Neural progenitor cell (in vitro differentiated cells): ENCODE measurements at regions not wholly inside any gene's neighbourhood (a gene's known extent, or its start where the extent isn't known, plus 50 kb on each side); places are given as distances from the start of the nearest gene placed in this dataset.

Experiments
- DNase-seq: peaks from one replicate; pipeline ENCODE4 v3.0.0-alpha.2; 2016; ENCODE audit warnings: low spot score
- H2AFZ ChIP-seq: fragments of 200-600 bp; sonication (generic); replicated peaks from 2 replicates; pipeline ENCODE4 v1.6.1; 2016; ENCODE audit warnings: antibody characterized with exemption
- H3F3A ChIP-seq: fragments of 200-600 bp; sonication (generic); 2 replicates; pipeline ENCODE4 v1.6.1; 2016; ENCODE audit warnings: antibody characterized with exemption, low read depth
- H3K27ac ChIP-seq: fragments of 200-600 bp; sonication (generic); 2 replicates; pipeline ENCODE4 v1.5.1; 2016; ENCODE audit warnings: mild to moderate bottlenecking
- H3K27me3 ChIP-seq: fragments of 200-600 bp; sonication (generic); 2 replicates; pipeline ENCODE4 v1.6.1; 2016; ENCODE audit warnings: mild to moderate bottlenecking, moderate library complexity
- H3K36me3 ChIP-seq: fragments of 200-600 bp; sonication (generic); 2 replicates; pipeline ENCODE4 v1.5.1; 2016
- H3K4me1 ChIP-seq: fragments of 200-600 bp; sonication (generic); 2 replicates; pipeline ENCODE4 v1.6.1; 2016; ENCODE audit warnings: mixed run types
- H3K4me2 ChIP-seq: fragments of 200-600 bp; sonication (generic); 2 replicates; pipeline ENCODE4 v1.6.1; 2016
- H3K4me3 ChIP-seq: fragments of 200-600 bp; sonication (generic); 2 replicates; pipeline ENCODE4 v1.5.1; 2016
- H3K79me2 ChIP-seq: fragments of 200-600 bp; sonication (generic); 2 replicates; pipeline ENCODE4 v1.6.1; 2016; ENCODE audit warnings: low read depth
- H3K9ac ChIP-seq: fragments of 200-600 bp; sonication (generic); 2 replicates; pipeline ENCODE4 v1.6.1; 2016
- H3K9me3 ChIP-seq: fragments of 200-600 bp; sonication (generic); 2 replicates; pipeline ENCODE4 v1.5.1; 2016; ENCODE audit warnings: low read depth
- H4K20me1 ChIP-seq: fragments of 200-600 bp; sonication (generic); 2 replicates; pipeline ENCODE4 v1.6.1; 2016; ENCODE audit warnings: low read depth
- H3K27ac Mint-ChIP-seq: 3 replicates; pipeline ENCODE4 v1.8.0; 2021; ENCODE audit warnings: mixed read lengths
- H3K27me3 Mint-ChIP-seq: 2 replicates; pipeline ENCODE4 v1.8.0; 2022; ENCODE audit warnings: low read depth, mild to moderate bottlenecking, inconsistent platforms, moderate library complexity, mixed read lengths; ENCODE audit not compliant: insufficient read depth
- H3K36me3 Mint-ChIP-seq: 3 replicates; pipeline ENCODE4 v1.8.0; 2021; ENCODE audit warnings: mixed read lengths
- H3K4me1 Mint-ChIP-seq: 3 replicates; pipeline ENCODE4 v1.8.0; 2021; ENCODE audit warnings: mixed read lengths
- H3K4me3 Mint-ChIP-seq: 3 replicates; pipeline ENCODE4 v1.8.0; 2021; ENCODE audit warnings: mild to moderate bottlenecking, moderate library complexity, mixed read lengths
- H3K9me3 Mint-ChIP-seq: 3 replicates; pipeline ENCODE4 v1.8.0; 2020; ENCODE audit warnings: mixed read lengths
- EZH2 ChIP-seq: fragments of 200-600 bp; sonication (generic); IDR thresholded peaks from 2 replicates; pipeline ENCODE4 v1.6.1; 2017; ENCODE audit warnings: antibody characterized with exemption, mild to moderate bottlenecking, moderate library complexity
- EZH2phosphoT487 ChIP-seq: fragments of 200-600 bp; sonication (generic); IDR thresholded peaks from 2 replicates; pipeline ENCODE4 v1.6.1; 2017; ENCODE audit warnings: antibody characterized with exemption
- TF ChIP-seq, protein P1 (sequence below): fragments of 200-600 bp; sonication (generic); IDR thresholded peaks from 2 replicates; pipeline ENCODE4 v1.5.1; 2017; ENCODE audit warnings: antibody characterized with exemption, mild to moderate bottlenecking

DNA sequence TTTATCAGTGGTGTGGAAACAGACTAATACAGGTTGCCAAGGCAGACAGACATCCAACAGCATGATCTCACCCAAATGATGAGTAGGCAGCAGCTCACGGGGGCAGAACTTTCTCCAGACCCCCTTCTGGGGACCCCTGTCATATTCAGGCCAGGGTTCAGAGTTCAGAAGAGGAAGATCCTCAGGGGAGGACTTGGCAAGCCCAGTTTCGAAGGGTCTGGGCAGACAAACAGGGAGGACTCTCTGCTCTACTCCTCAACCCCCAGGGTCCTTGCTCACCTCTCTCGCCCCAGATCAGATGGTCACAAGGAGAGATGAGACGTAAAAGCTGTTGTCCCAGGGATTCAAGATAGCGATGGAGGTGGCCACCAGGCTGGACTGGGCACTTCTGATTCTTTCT is 215.1 kb upstream of the MVB12B start:
- Histone ChIP-seq H2AFZ (no peak overlapping the region), H3K4me2 (no peak overlapping the region), H3K9ac (no peak overlapping the region), H3K4me3 (no peak overlapping the region), H3K27ac (no peak overlapping the region), H3F3A (no peaks in the 10 kb centered on the region), H3K36me3 (no peaks in the 10 kb centered on the region), H3K4me1 (no peaks in the 10 kb centered on the region), H4K20me1 (peaks cover 6% of the 10 kb centered on the region), H3K9me3 (no peaks in the 10 kb centered on the region), H3K27me3 (peaks cover 5% of the 10 kb centered on the region), H3K79me2 (no peaks in the 10 kb centered on the region)
- Mint-ChIP-seq H3K9me3 (no peaks in the 10 kb centered on the region), H3K36me3 (no peaks in the 10 kb centered on the region), H3K4me3 (no peak overlapping the region), H3K4me1 (no peaks in the 10 kb centered on the region), H3K27me3 (peaks cover 19% of the 10 kb centered on the region), H3K27ac (no peak overlapping the region)
- TF ChIP-seq EZH2 (no peak), EZH2phosphoT487 (no peak)
- TF ChIP-seq, protein P1, sequence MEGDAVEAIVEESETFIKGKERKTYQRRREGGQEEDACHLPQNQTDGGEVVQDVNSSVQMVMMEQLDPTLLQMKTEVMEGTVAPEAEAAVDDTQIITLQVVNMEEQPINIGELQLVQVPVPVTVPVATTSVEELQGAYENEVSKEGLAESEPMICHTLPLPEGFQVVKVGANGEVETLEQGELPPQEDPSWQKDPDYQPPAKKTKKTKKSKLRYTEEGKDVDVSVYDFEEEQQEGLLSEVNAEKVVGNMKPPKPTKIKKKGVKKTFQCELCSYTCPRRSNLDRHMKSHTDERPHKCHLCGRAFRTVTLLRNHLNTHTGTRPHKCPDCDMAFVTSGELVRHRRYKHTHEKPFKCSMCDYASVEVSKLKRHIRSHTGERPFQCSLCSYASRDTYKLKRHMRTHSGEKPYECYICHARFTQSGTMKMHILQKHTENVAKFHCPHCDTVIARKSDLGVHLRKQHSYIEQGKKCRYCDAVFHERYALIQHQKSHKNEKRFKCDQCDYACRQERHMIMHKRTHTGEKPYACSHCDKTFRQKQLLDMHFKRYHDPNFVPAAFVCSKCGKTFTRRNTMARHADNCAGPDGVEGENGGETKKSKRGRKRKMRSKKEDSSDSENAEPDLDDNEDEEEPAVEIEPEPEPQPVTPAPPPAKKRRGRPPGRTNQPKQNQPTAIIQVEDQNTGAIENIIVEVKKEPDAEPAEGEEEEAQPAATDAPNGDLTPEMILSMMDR = no peak
- no peak for DNase-seq

DNA sequence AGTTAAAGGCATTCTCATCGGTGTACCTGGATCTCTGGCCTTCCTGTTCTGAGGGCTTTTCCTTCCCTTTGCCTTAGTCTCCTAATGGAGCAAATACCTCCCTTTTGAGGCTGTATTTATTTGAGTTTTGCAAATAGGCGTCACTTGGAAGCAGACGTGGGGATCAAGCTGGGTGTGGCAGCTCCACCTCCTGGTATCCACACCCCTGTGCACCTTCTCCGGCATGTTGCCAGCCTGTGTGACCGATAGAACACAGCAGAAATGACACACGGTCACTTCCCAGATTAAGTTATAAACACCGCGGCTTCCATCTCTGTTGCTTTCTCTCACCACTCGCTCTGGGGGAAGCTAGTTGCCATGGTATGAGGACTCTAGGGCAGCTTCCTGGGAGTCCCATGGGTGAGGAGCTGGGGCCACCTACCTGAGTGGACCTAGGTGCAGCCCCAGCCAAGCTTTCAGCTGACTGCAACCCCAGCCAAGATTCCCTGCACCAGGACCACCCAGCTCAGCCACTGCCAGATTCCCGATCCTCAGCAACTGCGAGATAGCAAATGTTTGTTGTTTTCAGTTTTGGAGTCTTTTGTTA is 214.4 kb upstream of the MVB12B start:
- Histone ChIP-seq H3K27ac (no peak overlapping the region), H3K4me2 (no peak overlapping the region), H3F3A (no peaks in the 10 kb centered on the region), H3K27me3 (peaks cover 5% of the 10 kb centered on the region), H3K9me3 (no peaks in the 10 kb centered on the region), H3K4me1 (peaks cover 3% of the 10 kb centered on the region), H3K36me3 (no peaks in the 10 kb centered on the region), H3K79me2 (no peaks in the 10 kb centered on the region), H2AFZ (no peak overlapping the region), H3K4me3 (no peak overlapping the region), H3K9ac (no peak overlapping the region), H4K20me1 (peaks cover 6% of the 10 kb centered on the region)
- no peaks in the 10 kb centered on the region for H3K4me1 Mint-ChIP-seq
- H3K36me3 Mint-ChIP-seq = no peaks in the 10 kb centered on the region
- no peaks in the 10 kb centered on the region for H3K9me3 Mint-ChIP-seq
- TF ChIP-seq EZH2phosphoT487 = no peak
- TF ChIP-seq, protein P1 = no peak
- TF ChIP-seq EZH2 = no peak
- no peak for DNase-seq
- H3K27me3 Mint-ChIP-seq = peaks cover 19% of the 10 kb centered on the region
- no peak overlapping the region for H3K4me3 Mint-ChIP-seq
- H3K27ac Mint-ChIP-seq = no peak overlapping the region

DNA sequence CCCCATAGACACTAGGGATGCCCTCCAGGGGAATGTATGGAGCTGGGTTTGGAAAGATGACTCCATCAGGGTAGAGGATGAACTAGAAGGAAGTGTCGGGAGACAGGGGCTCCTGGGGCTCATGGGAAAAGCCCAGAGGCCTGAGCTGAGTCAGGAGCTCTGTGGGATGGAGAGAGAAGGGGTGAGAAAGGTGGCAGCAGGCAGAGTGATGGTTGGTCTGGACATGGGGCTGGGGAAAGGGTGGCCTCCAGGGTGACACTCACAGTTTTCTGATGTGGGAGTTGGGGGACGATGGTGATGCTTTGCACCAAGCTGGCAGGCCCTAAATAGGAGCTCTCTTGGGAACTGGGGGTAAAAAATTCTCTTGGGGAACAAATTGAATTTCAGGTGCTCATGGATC is 213.5 kb upstream of the MVB12B start:
- no peak overlapping the region for H3K27ac ChIP-seq
- no peaks in the 10 kb centered on the region for H3K36me3 ChIP-seq
- no peak overlapping the region for H3K4me3 ChIP-seq
- peaks cover under 1% of the 10 kb centered on the region for H4K20me1 ChIP-seq
- Mint-ChIP-seq H3K4me1 (no peaks in the 10 kb centered on the region), H3K36me3 (no peaks in the 10 kb centered on the region), H3K27ac (no peak overlapping the region), H3K4me3 (no peak overlapping the region), H3K9me3 (no peaks in the 10 kb centered on the region), H3K27me3 (peaks cover 17% of the 10 kb centered on the region)
- no peak overlapping the region for H2AFZ ChIP-seq
- H3K4me2 ChIP-seq = no peak overlapping the region
- no peaks in the 10 kb centered on the region for H3K79me2 ChIP-seq
- no peak overlapping the region for H3K9ac ChIP-seq
- H3K27me3 ChIP-seq = peaks cover 5% of the 10 kb centered on the region
- DNase-seq = no peak
- H3F3A ChIP-seq = no peaks in the 10 kb centered on the region
- TF ChIP-seq, protein P1 = no peak
- TF ChIP-seq EZH2 (no peak), EZH2phosphoT487 (no peak)
- no peaks in the 10 kb centered on the region for H3K9me3 ChIP-seq
- H3K4me1 ChIP-seq = peaks cover 3% of the 10 kb centered on the region
